B cell (primary cell): ENCODE measurements at regions not wholly inside any gene's neighbourhood (a gene's known extent, or its start where the extent isn't known, plus 50 kb on each side); places are given as distances from the start of the nearest gene placed in this dataset.
"Not testable (repeated sequence)": the region's sequence is repeated elsewhere in the genome, so short reads cannot be mapped to it uniquely, and the experiment has no call there.

Experiments
- EZH2 ChIP-seq: IDR thresholded peaks from 2 replicates; pipeline ENCODE4 v1.6.1; 2012; ENCODE audit warnings: borderline replicate concordance, low read depth, mild to moderate bottlenecking, moderate library complexity, low read length; ENCODE audit not compliant: insufficient read depth, poor library complexity, severe bottlenecking
- TF ChIP-seq, protein P1 (sequence below): fragments of 200-600 bp; IDR thresholded peaks from one replicate; pipeline ENCODE4 v1.8.0; 2022; ENCODE audit warnings: antibody characterized with exemption, mild to moderate bottlenecking

GRCh38 chr14:54033285-54033684, 76.7 kb upstream of the BMP4 start:
- TF ChIP-seq, protein P1, sequence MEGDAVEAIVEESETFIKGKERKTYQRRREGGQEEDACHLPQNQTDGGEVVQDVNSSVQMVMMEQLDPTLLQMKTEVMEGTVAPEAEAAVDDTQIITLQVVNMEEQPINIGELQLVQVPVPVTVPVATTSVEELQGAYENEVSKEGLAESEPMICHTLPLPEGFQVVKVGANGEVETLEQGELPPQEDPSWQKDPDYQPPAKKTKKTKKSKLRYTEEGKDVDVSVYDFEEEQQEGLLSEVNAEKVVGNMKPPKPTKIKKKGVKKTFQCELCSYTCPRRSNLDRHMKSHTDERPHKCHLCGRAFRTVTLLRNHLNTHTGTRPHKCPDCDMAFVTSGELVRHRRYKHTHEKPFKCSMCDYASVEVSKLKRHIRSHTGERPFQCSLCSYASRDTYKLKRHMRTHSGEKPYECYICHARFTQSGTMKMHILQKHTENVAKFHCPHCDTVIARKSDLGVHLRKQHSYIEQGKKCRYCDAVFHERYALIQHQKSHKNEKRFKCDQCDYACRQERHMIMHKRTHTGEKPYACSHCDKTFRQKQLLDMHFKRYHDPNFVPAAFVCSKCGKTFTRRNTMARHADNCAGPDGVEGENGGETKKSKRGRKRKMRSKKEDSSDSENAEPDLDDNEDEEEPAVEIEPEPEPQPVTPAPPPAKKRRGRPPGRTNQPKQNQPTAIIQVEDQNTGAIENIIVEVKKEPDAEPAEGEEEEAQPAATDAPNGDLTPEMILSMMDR = not testable (repeated sequence)
- not testable (repeated sequence) for TF ChIP-seq EZH2
